IMR-90 (cell line): ENCODE measurements at regions not wholly inside any gene's neighbourhood (a gene's known extent, or its start where the extent isn't known, plus 50 kb on each side); places are given as distances from the start of the nearest gene placed in this dataset.

ENCODE experiments used
- ATAC-seq: fragments of 200-7000 bp; cut with Tn5 transposase; 2 replicates; pipeline ENCODE4 v1.9.1; 2020; ENCODE audit warnings: low read depth, mild to moderate bottlenecking, moderate library complexity
- BruUV-seq: library from RNA; stranded (reverse); fragments of 400-500 nt; replicated peaks from 2 replicates; lab custom pipeline; 2021; lab: Mats Ljungman, UMichigan
- CTCF ChIA-PET: fragments of 300-600 bp; formaldehyde crosslinking; extraction: SDS; loops from one replicate; lab custom pipeline; 2021; ENCODE audit warnings: antibody characterized with exemption; lab: Yijun Ruan, JAX
- POLR2A ChIA-PET: fragments of 300-600 bp; sonication (Branson Sonifier 250); formaldehyde crosslinking; loops from one replicate; lab custom pipeline; 2022; ENCODE audit warnings: antibody characterized with exemption; ENCODE audit not compliant: unreplicated experiment; lab: Charles Lee
- DNase-seq: peaks from one replicate; pipeline ENCODE4 v3.0.0; 2013
- H2AFZ ChIP-seq: replicated peaks from 2 replicates; pipeline ENCODE3; 2013; ENCODE audit warnings: low read length, mild to moderate bottlenecking; ENCODE audit not compliant: poor library complexity
- H2AK5ac ChIP-seq: 2 replicates; pipeline ENCODE4 v1.6.1; 2013; ENCODE audit warnings: low read depth, low read length, inconsistent platforms
- H2AK9ac ChIP-seq: replicated peaks from 2 replicates; pipeline ENCODE3; 2013; ENCODE audit warnings: mild to moderate bottlenecking, low read depth, low read length, moderate library complexity; ENCODE audit not compliant: poor library complexity
- H2BK120ac ChIP-seq: 2 replicates; pipeline ENCODE4 v1.6.1; 2013; ENCODE audit warnings: low read depth, low read length, inconsistent platforms
- H2BK15ac ChIP-seq: 3 replicates; pipeline ENCODE4 v1.6.1; 2013; ENCODE audit warnings: low read depth, low read length, inconsistent platforms
- H2BK20ac ChIP-seq: 2 replicates; pipeline ENCODE4 v1.6.1; 2013; ENCODE audit warnings: low read depth, mild to moderate bottlenecking, inconsistent platforms, low read length, moderate library complexity
- H2BK5ac ChIP-seq: 2 replicates; pipeline ENCODE4 v1.6.1; 2013; ENCODE audit warnings: mild to moderate bottlenecking, low read depth, low read length, inconsistent platforms; ENCODE audit not compliant: poor library complexity, severe bottlenecking
- H3K14ac ChIP-seq: replicated peaks from 2 replicates; pipeline ENCODE4 v1.6.1; 2013; ENCODE audit warnings: low read depth, low read length, inconsistent platforms
- H3K18ac ChIP-seq: 2 replicates; pipeline ENCODE4 v1.6.1; 2013; ENCODE audit warnings: low read depth, low read length, control low read depth
- H3K23ac ChIP-seq: 2 replicates; pipeline ENCODE4 v1.6.1; 2013; ENCODE audit warnings: low read depth, low read length, inconsistent platforms
- H3K27ac ChIP-seq: 2 replicates; pipeline ENCODE4 v1.5.1; 2013; ENCODE audit warnings: mild to moderate bottlenecking, control low read depth, low read length; ENCODE audit not compliant: insufficient read depth
- H3K27me3 ChIP-seq: 2 replicates; pipeline ENCODE4 v1.6.1; 2013; ENCODE audit warnings: low read length; ENCODE audit not compliant: control insufficient read depth, insufficient read depth
- H3K36me3 ChIP-seq: 2 replicates; pipeline ENCODE4 v1.6.1; 2013; ENCODE audit warnings: low read length, mixed read lengths; ENCODE audit not compliant: control insufficient read depth, insufficient read depth
- H3K4ac ChIP-seq: 2 replicates; pipeline ENCODE4 v1.6.1; 2013; ENCODE audit warnings: low read depth, low read length, inconsistent platforms
- H3K4me1 ChIP-seq: 2 replicates; pipeline ENCODE4 v1.6.1; 2013; ENCODE audit warnings: low read length, mixed read lengths; ENCODE audit not compliant: control insufficient read depth, insufficient read depth
- H3K4me2 ChIP-seq: 2 replicates; pipeline ENCODE4 v1.6.1; 2013; ENCODE audit warnings: low read depth, mild to moderate bottlenecking, control low read depth, low read length, moderate library complexity
- H3K4me3 ChIP-seq: 2 replicates; pipeline ENCODE4 v1.5.1; 2013; ENCODE audit warnings: low read depth, mild to moderate bottlenecking, control low read depth, low read length, moderate library complexity; ENCODE audit not compliant: insufficient read depth
- H3K56ac ChIP-seq: 2 replicates; pipeline ENCODE4 v1.6.1; 2013; ENCODE audit warnings: low read length, inconsistent platforms; ENCODE audit not compliant: insufficient read depth; ENCODE audit errors: extremely low read depth
- H3K79me1 ChIP-seq, 2 experiments: 2 replicates each; pipeline ENCODE4 v1.6.1; 2013; ENCODE audit warnings: low read length in 2 of 2, inconsistent platforms in 1 of 2, low read depth in 1 of 2
- H3K9ac ChIP-seq: 2 replicates; pipeline ENCODE4 v1.6.1; 2013; ENCODE audit warnings: low read depth, low read length, control low read depth
- H3K9me1 ChIP-seq: 2 replicates; pipeline ENCODE4 v1.6.1; 2013; ENCODE audit warnings: low read length, inconsistent platforms; ENCODE audit not compliant: insufficient read depth
- H3K9me3 ChIP-seq: 2 replicates; pipeline ENCODE4 v1.6.1; 2013; ENCODE audit warnings: low read length; ENCODE audit not compliant: control insufficient read depth, insufficient read depth
- H4K20me1 ChIP-seq: 2 replicates; pipeline ENCODE4 v1.6.1; 2013; ENCODE audit warnings: low read length, inconsistent platforms; ENCODE audit not compliant: insufficient read depth
- H4K5ac ChIP-seq: 2 replicates; pipeline ENCODE4 v1.6.1; 2013; ENCODE audit warnings: mild to moderate bottlenecking, low read depth, low read length, control low read depth
- H4K8ac ChIP-seq, 2 experiments: 2 replicates each; pipeline ENCODE4 v1.6.1; 2013; ENCODE audit warnings: low read depth in 2 of 2, low read length in 2 of 2, control low read depth in 1 of 2, inconsistent platforms in 1 of 2
- H4K91ac ChIP-seq: 2 replicates; pipeline ENCODE4 v1.6.1; 2013; ENCODE audit warnings: low read depth, low read length, inconsistent platforms; ENCODE audit not compliant: insufficient read depth
- CHD1 ChIP-seq: IDR thresholded peaks from 2 replicates; pipeline ENCODE4 v1.6.1; 2012; ENCODE audit warnings: low read depth, low read length, improper control_type of control experiment
- CTCF ChIP-seq: conservative IDR thresholded peaks from 2 replicates; pipeline ENCODE4 v1.5.1; 2012; ENCODE audit warnings: mild to moderate bottlenecking, low read depth, low read length, improper control_type of control experiment
- FOS ChIP-seq: fragments of 150-350 bp; IDR thresholded peaks from 2 replicates; pipeline ENCODE4 v1.6.1; 2016; ENCODE audit warnings: low read depth, low read length
- MAFK ChIP-seq: IDR thresholded peaks from 2 replicates; pipeline ENCODE4 v1.6.1; 2012; ENCODE audit warnings: low read depth, low read length, improper control_type of control experiment
- MXI1 ChIP-seq: IDR thresholded peaks from 2 replicates; pipeline ENCODE4 v1.6.1; 2012; ENCODE audit warnings: low read depth, mild to moderate bottlenecking, low read length, moderate library complexity, borderline replicate concordance
- POLR2A ChIP-seq: IDR thresholded peaks from 2 replicates; pipeline ENCODE4 v1.6.1; 2012; ENCODE audit warnings: mild to moderate bottlenecking, low read depth, low read length
- RAD21 ChIP-seq: IDR thresholded peaks from 2 replicates; pipeline ENCODE4 v1.6.1; 2012; ENCODE audit warnings: low read length, improper control_type of control experiment
- RCOR1 ChIP-seq: IDR thresholded peaks from 2 replicates; pipeline ENCODE4 v1.6.1; 2012; ENCODE audit warnings: mild to moderate bottlenecking, low read length, improper control_type of control experiment; ENCODE audit not compliant: insufficient replicate concordance
- SMC3 ChIP-seq: fragments of 150-350 bp; IDR thresholded peaks from 2 replicates; pipeline ENCODE4 v1.6.1; 2016; ENCODE audit warnings: low read depth, mild to moderate bottlenecking, antibody characterized with exemption, low read length, moderate library complexity
- USF2 ChIP-seq: fragments of 150-350 bp; IDR thresholded peaks from 2 replicates; pipeline ENCODE4 v1.6.1; 2017; ENCODE audit warnings: mild to moderate bottlenecking, antibody characterized with exemption, low read length, low read depth
- dilution Hi-C: fragments of 300-500 bp; cut with HindIII; formaldehyde crosslinking; loops from one replicate; pipeline ENCODE4 v1.14.3; 2018; ENCODE audit warnings: low sequenced_read_pairs; ENCODE audit not compliant: unreplicated experiment
- in situ Hi-C: fragments of 300-500 bp; cut with MboI; formaldehyde crosslinking; loops from 3 replicates; pipeline ENCODE4 v1.14.3; 2019; ENCODE audit warnings: low sequenced_read_pairs, inconsistent platforms, mixed read lengths
- intact Hi-C: fragments of 100-400 bp; cut with micrococcal nuclease; formaldehyde crosslinking; loops from 2 replicates; pipeline ENCODE4 v1.10.0; 2022

- no peak overlapping the region for H2BK5ac ChIP-seq
- H4K20me1 ChIP-seq: no peaks in the 10 kb centered on the region
Observed at GRCh38 chr3:95335517-95335916, 1272.7 kb downstream of the NSUN3 start.

More at GRCh38 chr3:95335517-95335916, 1272.7 kb downstream of the NSUN3 start:
- dilution Hi-C loops: no loop called here
- TF ChIP-seq USF2 (no peak), MAFK (no peak), CHD1 (no peak), FOS (no peak), SMC3 (no peak), CTCF (no peak), POLR2A (no peak), RAD21 (no peak), RCOR1 (no peak), MXI1 (no peak)
- no peak overlapping the region for H2BK120ac ChIP-seq
- no peak overlapping the region for H3K27ac ChIP-seq
- no peaks in the 10 kb centered on the region for H3K36me3 ChIP-seq
- H4K91ac ChIP-seq: no peak overlapping the region
- in situ Hi-C loops: no loop called here
- peaks cover 3% of the 10 kb centered on the region; the same call in 1 of the 2 replicates for H3K9me3 ChIP-seq
- no peak overlapping the region for H3K4me3 ChIP-seq
- intact Hi-C loops: no loop called here
- no TSS peak for BruUV-seq
- no peak overlapping the region for H2BK20ac ChIP-seq
- H3K4me1 ChIP-seq: no peaks in the 10 kb centered on the region
- no peaks in the 10 kb centered on the region for H3K9me1 ChIP-seq
- no peak overlapping the region for H3K4ac ChIP-seq
- H3K79me1 ChIP-seq: no peaks in the 10 kb centered on the region
- no peak overlapping the region for H3K4me2 ChIP-seq
- H3K18ac ChIP-seq: no peak overlapping the region
- H4K8ac ChIP-seq: no peak overlapping the region
- DNase-seq (no peak), ATAC-seq (no peak)
- H3K9ac ChIP-seq: no peak overlapping the region
- no peaks in the 10 kb centered on the region for H3K27me3 ChIP-seq
- no peak overlapping the region for H3K14ac ChIP-seq
- no peak overlapping the region for H2AK9ac ChIP-seq
- H2AK5ac ChIP-seq: no peak overlapping the region
- no peak overlapping the region for H3K23ac ChIP-seq
- no peak overlapping the region for H3K56ac ChIP-seq
- POLR2A ChIA-PET: no interaction called here
- CTCF ChIA-PET: no interaction called here
- H4K5ac ChIP-seq: no peak overlapping the region
- no peak overlapping the region for H2AFZ ChIP-seq
- H2BK15ac ChIP-seq: no peak overlapping the region
